H1 (cell line): ENCODE measurements at regions not wholly inside any gene's neighbourhood (a gene's known extent, or its start where the extent isn't known, plus 50 kb on each side); places are given as distances from the start of the nearest gene placed in this dataset.

ENCODE experiments used
- CTCF ChIA-PET: fragments of 300-600 bp; sonication (Branson Sonifier 250); formaldehyde crosslinking; loops from one replicate; lab custom pipeline; 2021; ENCODE audit not compliant: partially characterized antibody; lab: Charles Lee
- POLR2A ChIA-PET: fragments of 300-600 bp; sonication (Branson Sonifier 250); formaldehyde crosslinking; loops from one replicate; lab custom pipeline; 2021; ENCODE audit warnings: inconsistent platforms; ENCODE audit not compliant: partially characterized antibody; lab: Charles Lee
- DNase-seq, 2 experiments: peaks; one replicate each; pipeline versions ENCODE4 v3.0.0 to v3.0.0-alpha.2; 2010 to 2022; ENCODE audit warnings: low spot score in 2 of 2, low read depth in 1 of 2, mixed read lengths in 1 of 2
- FAIRE-seq: peaks from 2 replicates; lab custom pipeline; 2011; peaks lifted over from hg19 to GRCh38; lab: Jason Lieb, UNC
- H2AFZ ChIP-seq: 2 replicates; pipeline ENCODE4 v1.8.1; 2012; ENCODE audit warnings: low read length, inconsistent platforms
- H2AK5ac ChIP-seq: 2 replicates; pipeline ENCODE4 v1.6.1; 2013; ENCODE audit warnings: low read depth, low read length
- H2BK120ac ChIP-seq: replicated peaks from 2 replicates; pipeline ENCODE3; 2013; ENCODE audit warnings: low read depth, low read length, inconsistent platforms
- H2BK12ac ChIP-seq: 2 replicates; pipeline ENCODE4 v1.6.1; 2013; ENCODE audit warnings: low read depth, low read length
- H2BK15ac ChIP-seq: 2 replicates; pipeline ENCODE4 v1.6.1; 2013; ENCODE audit warnings: low read length
- H2BK20ac ChIP-seq: 2 replicates; pipeline ENCODE4 v1.6.1; 2013; ENCODE audit warnings: low read length
- H2BK5ac ChIP-seq: 2 replicates; pipeline ENCODE4 v1.6.1; 2013; ENCODE audit warnings: low read depth, low read length
- H3K14ac ChIP-seq: 2 replicates; pipeline ENCODE4 v1.6.1; 2013; ENCODE audit warnings: inconsistent platforms; ENCODE audit not compliant: insufficient read length
- H3K18ac ChIP-seq: 2 replicates; pipeline ENCODE4 v1.6.1; 2013; ENCODE audit warnings: low read length; ENCODE audit errors: extremely low read depth
- H3K23ac ChIP-seq: 2 replicates; pipeline ENCODE4 v1.6.1; 2013; ENCODE audit warnings: inconsistent platforms; ENCODE audit not compliant: insufficient read length
- H3K23me2 ChIP-seq: 2 replicates; pipeline ENCODE4 v1.6.1; 2013; ENCODE audit warnings: low read depth, low read length
- H3K27ac ChIP-seq: 2 replicates; pipeline ENCODE4 v1.6.1; 2011; ENCODE audit warnings: low read depth, low read length, inconsistent platforms
- H3K27me3 ChIP-seq, 4 experiments: replicated peaks in 1 of 4; 1 replicate in 1 of 4; 2 replicates in 3 of 4; pipeline versions ENCODE4 v1.6.1 to v1.8.1; 2011 to 2013; ENCODE audit warnings: low read length in 3 of 4, mild to moderate bottlenecking in 3 of 4, inconsistent platforms in 2 of 4, mixed read lengths in 2 of 4, moderate library complexity in 1 of 4; ENCODE audit not compliant: control insufficient read depth in 3 of 4, insufficient read depth in 3 of 4; ENCODE audit errors: extremely low read depth in 1 of 4
- H3K36me3 ChIP-seq, 4 experiments: 2 replicates each; pipeline versions ENCODE4 v1.6.1 to v1.8.1; 2011 to 2013; ENCODE audit warnings: mild to moderate bottlenecking in 4 of 4, low read length in 3 of 4, moderate library complexity in 2 of 4, control low read depth in 1 of 4, inconsistent platforms in 1 of 4; ENCODE audit not compliant: insufficient read depth in 4 of 4, control insufficient read depth in 2 of 4
- H3K4ac ChIP-seq: replicated peaks from 2 replicates; pipeline ENCODE3; 2013; ENCODE audit warnings: low read length, low read depth, mixed read lengths, inconsistent platforms; ENCODE audit not compliant: insufficient read length
- H3K4me1 ChIP-seq, 4 experiments: replicated peaks in 1 of 4; 1 replicate in 1 of 4; 2 replicates in 3 of 4; pipeline versions ENCODE4 v1.6.1 to v1.8.1; 2011 to 2013; ENCODE audit warnings: low read length in 3 of 4, inconsistent platforms in 2 of 4, mixed read lengths in 1 of 4; ENCODE audit not compliant: insufficient read depth in 4 of 4, control insufficient read depth in 3 of 4
- H3K4me2 ChIP-seq, 2 experiments: 2 replicates each; pipeline versions ENCODE4 v1.6.1 to v1.8.1; 2011 to 2013; ENCODE audit warnings: low read depth in 2 of 2, low read length in 2 of 2, control low read depth in 1 of 2, inconsistent platforms in 1 of 2, mild to moderate bottlenecking in 1 of 2; ENCODE audit not compliant: insufficient read depth in 1 of 2
- H3K4me3 ChIP-seq, 4 experiments: fragments of 200-600, 300-600 bp in 1 of 4; sonication (generic), shearing (Covaris generic), sonication (Bioruptor Twin) in 1 of 4; 2 replicates each; pipeline versions ENCODE4 v1.5.1 to v1.8.1; 2011 to 2016; ENCODE audit warnings: low read length in 4 of 4, low read depth in 3 of 4, control low read depth in 2 of 4, inconsistent platforms in 2 of 4, mild to moderate bottlenecking in 2 of 4, mixed read lengths in 1 of 4, moderate library complexity in 1 of 4; ENCODE audit not compliant: insufficient read depth in 2 of 4; ENCODE audit errors: extremely low read depth in 1 of 4
- H3K56ac ChIP-seq: replicated peaks from 2 replicates; pipeline ENCODE3; 2013; ENCODE audit warnings: low read depth, mild to moderate bottlenecking, mixed read lengths, low read length, inconsistent platforms; ENCODE audit not compliant: insufficient read length
- H3K79me1 ChIP-seq: 2 replicates; pipeline ENCODE4 v1.6.1; 2013; ENCODE audit warnings: low read depth, low read length, control low read depth
- H3K79me2 ChIP-seq, 2 experiments: 2 replicates each; pipeline versions ENCODE4 v1.6.1 to v1.8.1; 2012 to 2013; ENCODE audit warnings: low read length in 2 of 2, mild to moderate bottlenecking in 2 of 2, inconsistent platforms in 1 of 2; ENCODE audit not compliant: insufficient read depth in 2 of 2, control insufficient read depth in 1 of 2
- H3K9ac ChIP-seq, 4 experiments: replicated peaks in 1 of 4; 1 replicate in 1 of 4; 2 replicates in 3 of 4; pipeline versions ENCODE4 v1.6.1 to v1.8.1; 2011 to 2013; ENCODE audit warnings: low read depth in 3 of 4, low read length in 3 of 4, control low read depth in 2 of 4, mild to moderate bottlenecking in 2 of 4, moderate library complexity in 2 of 4, inconsistent platforms in 1 of 4; ENCODE audit errors: extremely low read depth in 1 of 4
- H3K9me3 ChIP-seq, 2 experiments: 2 replicates each; pipeline versions ENCODE4 v1.6.1 to v1.8.1; 2012 to 2013; ENCODE audit warnings: mild to moderate bottlenecking in 2 of 2, moderate library complexity in 2 of 2, control low read depth in 1 of 2, inconsistent platforms in 1 of 2, low read depth in 1 of 2, low read length in 1 of 2, mixed read lengths in 1 of 2; ENCODE audit not compliant: insufficient read depth in 2 of 2
- H4K20me1 ChIP-seq, 2 experiments: replicated peaks in 1 of 2; 2 replicates each; pipeline versions ENCODE3 to v1.8.1; 2011 to 2013; ENCODE audit warnings: inconsistent platforms in 2 of 2, low read length in 2 of 2, mild to moderate bottlenecking in 1 of 2; ENCODE audit not compliant: insufficient read depth in 2 of 2, control insufficient read depth in 1 of 2
- H4K5ac ChIP-seq: 2 replicates; pipeline ENCODE4 v1.6.1; 2013; ENCODE audit warnings: low read length, low read depth, mixed read lengths, inconsistent platforms; ENCODE audit not compliant: insufficient read length
- H4K8ac ChIP-seq: 2 replicates; pipeline ENCODE4 v1.8.0; 2013; ENCODE audit warnings: mild to moderate bottlenecking, moderate library complexity, low read length, inconsistent platforms; ENCODE audit not compliant: insufficient read depth; ENCODE audit errors: extremely low read depth
- H4K91ac ChIP-seq: replicated peaks from 2 replicates; pipeline ENCODE3; 2013; ENCODE audit warnings: low read length, mixed read lengths, inconsistent platforms; ENCODE audit not compliant: insufficient read length
- CEBPB ChIP-seq: IDR thresholded peaks from 2 replicates; pipeline ENCODE4 v1.6.1; 2012; ENCODE audit warnings: low read depth, low read length
- whole genome bisulfite sequencing, 2 experiments: shearing (Covaris generic) in 1 of 2; methylation state at CpG; one replicate each; pipeline versions ENCODE4 v1.1.6 to v1.1.7; 2013 to 2015; ENCODE audit warnings: low lambda C conversion rate in 2 of 2, mixed read lengths in 2 of 2, inconsistent platforms in 1 of 2, low coverage in 1 of 2, missing lambda C conversion rate in 1 of 2; ENCODE audit not compliant: insufficient replicate concordance in 2 of 2, insufficient coverage in 1 of 2, insufficient read length in 1 of 2; ENCODE audit errors: extremely low coverage in 1 of 2, missing lambda C conversion rate in 1 of 2; 5-methylcytosine and 5-hydroxymethylcytosine counted together

- no peak overlapping the region for H3K56ac ChIP-seq
- 100% methylated on average over 1 of the region's 1 CpG; no CpG with 5 or more reads in 1 of the 2 experiments for WGBS, 2 experiments
- no peak overlapping the region for H3K18ac ChIP-seq
- no peak overlapping the region for H4K91ac ChIP-seq
- H4K20me1 ChIP-seq = no peaks in the 10 kb centered on the region
- H2BK120ac ChIP-seq = no peak overlapping the region
- no peak overlapping the region for H3K4me2 ChIP-seq
- ChIA-PET CTCF (no interaction called here), POLR2A (no interaction called here)
- no peak overlapping the region for H3K9ac ChIP-seq
- no peaks in the 10 kb centered on the region for H3K79me2 ChIP-seq
- no peaks in the 10 kb centered on the region for H3K79me1 ChIP-seq
- peaks cover 0 to 2% (median 0%) of the 10 kb centered on the region in 4 experiments; a peak in 1 of 7 replicates for H3K4me1 ChIP-seq
- no peak overlapping the region for H3K27ac ChIP-seq
- no peak overlapping the region for H2BK5ac ChIP-seq
- DNase-seq = no peak
- no peak overlapping the region for H2AK5ac ChIP-seq
- H3K9me3 ChIP-seq = no peaks in the 10 kb centered on the region
- no peak overlapping the region for H2BK15ac ChIP-seq
- H4K5ac ChIP-seq = no peak overlapping the region
- no peaks in the 10 kb centered on the region for H3K27me3 ChIP-seq
- FAIRE-seq = no peak
- H3K23me2 ChIP-seq = no peaks in the 10 kb centered on the region
- no peak overlapping the region for H3K4ac ChIP-seq
- H2AFZ ChIP-seq = no peak overlapping the region
- H2BK12ac ChIP-seq = no peak overlapping the region
- H3K14ac ChIP-seq = no peak overlapping the region
- H3K4me3 ChIP-seq = no peak overlapping the region
- no peak overlapping the region for H3K23ac ChIP-seq
- no peak overlapping the region for H4K8ac ChIP-seq
- no peaks in the 10 kb centered on the region for H3K36me3 ChIP-seq
- no peak overlapping the region for H2BK20ac ChIP-seq
- TF ChIP-seq CEBPB = 0 out of 2 replicates have a peak, but pooled peaks have one; percentile 1
Measured at GRCh38 chr5:23445573-23445972, 61.8 kb upstream of the PRDM9 start.
